GM12878 (cell line): ENCODE measurements at regions not wholly inside any gene's neighbourhood (a gene's known extent, or its start where the extent isn't known, plus 50 kb on each side); places are given as distances from the start of the nearest gene placed in this dataset.

Experiments
- ATF2 ChIP-seq: IDR thresholded peaks from 2 replicates; pipeline ENCODE4 v1.6.1; 2012; ENCODE audit warnings: low read length, inconsistent platforms
- ATF3 ChIP-seq: IDR thresholded peaks from 2 replicates; pipeline ENCODE4 v1.6.1; 2011; ENCODE audit warnings: low read depth, mild to moderate bottlenecking, low read length, moderate library complexity, borderline replicate concordance; ENCODE audit errors: extremely low read depth
- BACH1 ChIP-seq: fragments of 450-650 bp; IDR thresholded peaks from 2 replicates; pipeline ENCODE4 v1.6.1; 2017; ENCODE audit warnings: mild to moderate bottlenecking, borderline replicate concordance
- ESRRA ChIP-seq: IDR thresholded peaks from 2 replicates; pipeline ENCODE4 v1.6.1; 2012; ENCODE audit warnings: mild to moderate bottlenecking, low read length, improper control_type of control experiment
- PAX5 ChIP-seq: IDR thresholded peaks from 2 replicates; pipeline ENCODE4 v1.6.1; 2011; ENCODE audit warnings: low read depth, low read length, borderline replicate concordance
- PRDM15 ChIP-seq: fragments of 450-650 bp; formaldehyde crosslinking; IDR thresholded peaks from 2 replicates; pipeline ENCODE4 v1.4.0; 2020; ENCODE audit warnings: mild to moderate bottlenecking, moderate library complexity
- SUZ12 ChIP-seq: fragments of 200-600 bp; sonication (generic); IDR thresholded peaks from one replicate; pipeline ENCODE4 v1.6.1; 2018; ENCODE audit warnings: antibody characterized with exemption, mild to moderate bottlenecking; ENCODE audit not compliant: unreplicated experiment
- TAF1 ChIP-seq: IDR thresholded peaks from 2 replicates; pipeline ENCODE4 v1.6.1; 2011; ENCODE audit warnings: mild to moderate bottlenecking, low read depth, low read length, borderline replicate concordance
- TBL1XR1 ChIP-seq: IDR thresholded peaks from 2 replicates; pipeline ENCODE4 v1.6.1; 2012; ENCODE audit warnings: low read depth, low read length, improper control_type of control experiment
- ZBTB33 ChIP-seq: fragments of 450-650 bp; IDR thresholded peaks from 2 replicates; pipeline ENCODE4 v1.6.1; 2017; ENCODE audit warnings: mild to moderate bottlenecking
- ZBTB40 ChIP-seq: fragments of 450-650 bp; IDR thresholded peaks from 2 replicates; pipeline ENCODE4 v1.6.1; 2016; ENCODE audit warnings: mild to moderate bottlenecking, moderate library complexity, borderline replicate concordance
- ZNF207 ChIP-seq: fragments of 450-650 bp; IDR thresholded peaks from 2 replicates; pipeline ENCODE4 v1.6.1; 2014; ENCODE audit warnings: antibody characterized with exemption, mild to moderate bottlenecking, borderline replicate concordance

GRCh38 chr5:62206150-62206829 lies 99.7 kb upstream of the KIF2A start (continued):
- TF ChIP-seq ZBTB40 (no peak), PAX5 (no peak), TBL1XR1 (no peak), ATF3 (no peak), SUZ12 (no peak), ZBTB33 (no peak), TAF1 (no peak), PRDM15 (no peak), BACH1 (no peak), ATF2 (no peak), ZNF207 (no peak), ESRRA (no peak)
